HCT116 (cell line): ENCODE measurements at regions not wholly inside any gene's neighbourhood (a gene's known extent, or its start where the extent isn't known, plus 50 kb on each side); places are given as distances from the start of the nearest gene placed in this dataset.

Experiments used
- EGR1 ChIP-seq: IDR thresholded peaks from 2 replicates; pipeline ENCODE4 v1.6.1; 2012; ENCODE audit warnings: low read depth
- EZH2 ChIP-seq: fragments of 200-600 bp; sonication (generic); IDR thresholded peaks from 2 replicates; pipeline ENCODE4 v1.6.1; 2017; ENCODE audit warnings: antibody characterized with exemption, mixed run types
- POLR2A ChIP-seq: IDR thresholded peaks from 2 replicates; pipeline ENCODE4 v1.7.0; 2011; ENCODE audit warnings: borderline replicate concordance; ENCODE audit not compliant: insufficient read depth, insufficient read length; ENCODE audit errors: extremely low read depth
- TF ChIP-seq, protein P1 (sequence below), 3 experiments: fragments of 200-600 bp in 1 of 3; sonication (generic) in 1 of 3; IDR thresholded peaks in 2 of 3; conservative IDR thresholded peaks in 1 of 3; 2 replicates each; pipeline ENCODE4 v1.5.1; 2012 to 2017; ENCODE audit warnings: low read depth in 2 of 3, low read length in 2 of 3, antibody characterized with exemption in 1 of 3, borderline replicate concordance in 1 of 3, control low read depth in 1 of 3, mild to moderate bottlenecking in 1 of 3, mixed read lengths in 1 of 3, mixed run types in 1 of 3, moderate library complexity in 1 of 3; ENCODE audit not compliant: insufficient read depth in 1 of 3

DNA sequence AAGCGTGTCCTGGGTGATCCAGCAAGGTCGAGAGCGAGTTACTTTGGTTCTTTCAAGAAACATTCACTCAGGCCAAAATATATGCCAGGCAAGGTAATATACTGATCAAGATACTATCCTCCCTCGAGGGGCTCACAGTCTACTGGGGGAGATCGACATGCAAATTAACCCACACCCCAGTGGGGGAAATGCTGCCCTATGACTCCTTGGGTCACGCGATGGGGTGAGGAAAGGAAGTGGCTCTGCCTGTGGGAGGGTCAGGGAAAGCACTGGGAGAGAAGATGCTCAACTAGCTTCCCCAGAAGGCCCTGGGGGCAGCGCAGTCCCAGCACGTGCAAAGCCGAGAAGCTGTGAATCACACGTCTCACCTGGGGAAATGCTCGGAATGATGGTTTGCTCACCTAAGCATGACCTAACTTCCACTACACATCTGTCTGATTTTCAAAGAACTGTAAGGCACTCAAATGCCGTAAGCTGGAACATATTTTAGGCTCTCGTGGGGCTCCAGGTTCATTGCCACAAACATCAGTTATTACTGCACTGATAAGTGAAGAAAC, 130.7 kb downstream of the RCN1 start:
- TF ChIP-seq, protein P1, sequence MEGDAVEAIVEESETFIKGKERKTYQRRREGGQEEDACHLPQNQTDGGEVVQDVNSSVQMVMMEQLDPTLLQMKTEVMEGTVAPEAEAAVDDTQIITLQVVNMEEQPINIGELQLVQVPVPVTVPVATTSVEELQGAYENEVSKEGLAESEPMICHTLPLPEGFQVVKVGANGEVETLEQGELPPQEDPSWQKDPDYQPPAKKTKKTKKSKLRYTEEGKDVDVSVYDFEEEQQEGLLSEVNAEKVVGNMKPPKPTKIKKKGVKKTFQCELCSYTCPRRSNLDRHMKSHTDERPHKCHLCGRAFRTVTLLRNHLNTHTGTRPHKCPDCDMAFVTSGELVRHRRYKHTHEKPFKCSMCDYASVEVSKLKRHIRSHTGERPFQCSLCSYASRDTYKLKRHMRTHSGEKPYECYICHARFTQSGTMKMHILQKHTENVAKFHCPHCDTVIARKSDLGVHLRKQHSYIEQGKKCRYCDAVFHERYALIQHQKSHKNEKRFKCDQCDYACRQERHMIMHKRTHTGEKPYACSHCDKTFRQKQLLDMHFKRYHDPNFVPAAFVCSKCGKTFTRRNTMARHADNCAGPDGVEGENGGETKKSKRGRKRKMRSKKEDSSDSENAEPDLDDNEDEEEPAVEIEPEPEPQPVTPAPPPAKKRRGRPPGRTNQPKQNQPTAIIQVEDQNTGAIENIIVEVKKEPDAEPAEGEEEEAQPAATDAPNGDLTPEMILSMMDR (IDR thresholded peaks at IDR 0.05 in 2 of 3, conservative IDR thresholded peaks at IDR 0.05 in 1 of 3; ENCODE audit: borderline replicate concordance in 1 of 3, insufficient read depth in 1 of 3, low read depth in 2 of 3, low read length in 2 of 3): no peak
- TF ChIP-seq POLR2A (no peak), EGR1 (no peak), EZH2 (no peak)
